ENCODE measurements at regions not wholly inside any gene's neighbourhood (a gene's known extent, or its start where the extent isn't known, plus 50 kb on each side); places are given as distances from the start of the nearest gene placed in this dataset.

DNA sequence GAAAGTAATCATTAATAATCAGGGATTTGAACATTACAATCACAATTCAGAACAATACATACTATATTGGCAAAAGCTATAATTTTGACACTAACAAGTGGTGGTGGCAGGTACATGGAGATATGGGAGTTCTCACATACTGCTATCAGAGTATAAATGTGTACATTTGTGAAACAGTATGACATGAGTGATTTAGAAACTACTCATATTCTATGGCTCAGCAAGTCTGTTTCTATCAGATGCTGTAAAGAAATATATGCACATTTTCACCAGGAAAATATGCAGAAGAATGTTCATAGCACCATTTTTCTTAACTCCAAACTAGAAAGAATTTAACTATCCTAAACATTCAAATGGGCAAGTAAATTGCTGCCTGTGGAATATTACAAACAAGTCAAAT is 620.0 kb downstream of the SH2D4B start:
- Histone ChIP-seq H3K9me3 (ENCODE audit: control insufficient read depth, insufficient read depth, low read depth, low read length) (no peaks in the 10 kb centered on the region), H3K79me2 (ENCODE audit: control insufficient read depth, insufficient read depth, low read length) (no peaks in the 10 kb centered on the region)
- DNase-seq (ENCODE audit: low read depth in 2 of 2), result no peak

DNA sequence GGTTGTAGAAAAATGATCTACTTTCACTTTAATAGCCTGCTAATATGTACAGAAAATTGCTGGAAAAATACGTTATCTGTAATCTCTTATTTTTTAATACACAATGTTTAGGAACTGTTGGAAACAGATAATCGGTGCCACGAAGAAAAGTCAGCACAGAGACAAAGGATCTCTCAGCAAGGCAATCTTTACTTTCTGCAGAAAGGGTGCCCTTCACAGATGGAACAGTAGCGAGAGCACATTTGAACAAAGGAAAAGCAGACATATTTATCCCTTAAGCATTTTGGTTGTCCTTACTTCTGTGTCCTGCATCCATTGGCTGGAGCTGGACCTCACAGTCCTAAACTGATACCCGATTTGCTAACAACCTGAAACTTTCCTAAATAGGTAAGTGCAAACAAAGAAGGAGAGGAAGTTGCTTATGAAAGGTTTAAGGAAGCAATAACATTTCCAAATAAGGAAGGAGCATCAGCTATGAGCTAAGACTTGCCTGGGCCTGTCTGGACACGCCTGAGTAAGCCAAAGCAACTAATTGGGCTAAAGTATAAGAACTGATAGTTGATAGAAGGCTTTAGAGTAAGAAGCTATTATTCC is 640.0 kb downstream of the SH2D4B start:
- Histone ChIP-seq H2AFZ (ENCODE audit: low read length) (no peak overlapping the region), H3K4me3 (replicated peaks in 1 of 4; ENCODE audit: control extremely low read depth in 1 of 4, insufficient read depth in 1 of 4, low read depth in 3 of 4, low read length in 4 of 4) (no peak overlapping the region), H3K9ac (ENCODE audit: insufficient read depth, low read length) (no peak overlapping the region), H3K79me2 (ENCODE audit: control insufficient read depth, insufficient read depth, low read length) (no peaks in the 10 kb centered on the region), H3K4me2 (ENCODE audit: extremely low read depth, insufficient read depth, low read length) (no peak overlapping the region), H4K20me1 (ENCODE audit: control insufficient read depth, extremely low read depth, insufficient read depth, low read length) (no peaks in the 10 kb centered on the region), H3K27me3 (ENCODE audit: control insufficient read depth, insufficient read depth, low read length) (no peaks in the 10 kb centered on the region), H3K36me3 (ENCODE audit: control insufficient read depth, insufficient read depth, low read length) (no peaks in the 10 kb centered on the region), H3K4me1 (ENCODE audit: control insufficient read depth, extremely low read depth, insufficient read depth, low read length) (no peaks in the 10 kb centered on the region), H3K27ac (ENCODE audit: insufficient read depth, low read length) (no peak overlapping the region), H3K9me3 (ENCODE audit: control insufficient read depth, insufficient read depth, low read depth, low read length) (no peaks in the 10 kb centered on the region)
- no peak for DNase-seq (ENCODE audit: low read depth in 2 of 2)
- TF ChIP-seq, protein P1, sequence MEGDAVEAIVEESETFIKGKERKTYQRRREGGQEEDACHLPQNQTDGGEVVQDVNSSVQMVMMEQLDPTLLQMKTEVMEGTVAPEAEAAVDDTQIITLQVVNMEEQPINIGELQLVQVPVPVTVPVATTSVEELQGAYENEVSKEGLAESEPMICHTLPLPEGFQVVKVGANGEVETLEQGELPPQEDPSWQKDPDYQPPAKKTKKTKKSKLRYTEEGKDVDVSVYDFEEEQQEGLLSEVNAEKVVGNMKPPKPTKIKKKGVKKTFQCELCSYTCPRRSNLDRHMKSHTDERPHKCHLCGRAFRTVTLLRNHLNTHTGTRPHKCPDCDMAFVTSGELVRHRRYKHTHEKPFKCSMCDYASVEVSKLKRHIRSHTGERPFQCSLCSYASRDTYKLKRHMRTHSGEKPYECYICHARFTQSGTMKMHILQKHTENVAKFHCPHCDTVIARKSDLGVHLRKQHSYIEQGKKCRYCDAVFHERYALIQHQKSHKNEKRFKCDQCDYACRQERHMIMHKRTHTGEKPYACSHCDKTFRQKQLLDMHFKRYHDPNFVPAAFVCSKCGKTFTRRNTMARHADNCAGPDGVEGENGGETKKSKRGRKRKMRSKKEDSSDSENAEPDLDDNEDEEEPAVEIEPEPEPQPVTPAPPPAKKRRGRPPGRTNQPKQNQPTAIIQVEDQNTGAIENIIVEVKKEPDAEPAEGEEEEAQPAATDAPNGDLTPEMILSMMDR (conservative IDR thresholded peaks at IDR 0.05 in 1 of 2, IDR thresholded peaks at IDR 0.05 in 1 of 2; ENCODE audit: low read depth in 1 of 2, low read length in 2 of 2), result no peak
- TF ChIP-seq EZH2 (IDR thresholded peaks at IDR 0.05; ENCODE audit: low read length, missing control alignments), result no peak

More for the DNA sequence above, 620.0 kb downstream of the SH2D4B start:
- Histone ChIP-seq H3K4me1 (ENCODE audit: control insufficient read depth, extremely low read depth, insufficient read depth, low read length) (no peaks in the 10 kb centered on the region), H4K20me1 (ENCODE audit: control insufficient read depth, extremely low read depth, insufficient read depth, low read length) (no peaks in the 10 kb centered on the region), H2AFZ (ENCODE audit: low read length) (no peak overlapping the region), H3K27ac (ENCODE audit: insufficient read depth, low read length) (no peak overlapping the region), H3K9ac (ENCODE audit: insufficient read depth, low read length) (no peak overlapping the region), H3K4me2 (ENCODE audit: extremely low read depth, insufficient read depth, low read length) (no peak overlapping the region), H3K36me3 (ENCODE audit: control insufficient read depth, insufficient read depth, low read length) (no peaks in the 10 kb centered on the region), H3K4me3 (replicated peaks in 1 of 4; ENCODE audit: control extremely low read depth in 1 of 4, insufficient read depth in 1 of 4, low read depth in 3 of 4, low read length in 4 of 4) (no peak overlapping the region), H3K27me3 (ENCODE audit: control insufficient read depth, insufficient read depth, low read length) (no peaks in the 10 kb centered on the region)
- TF ChIP-seq EZH2 (IDR thresholded peaks at IDR 0.05; ENCODE audit: low read length, missing control alignments), result no peak
- TF ChIP-seq, protein P1 (conservative IDR thresholded peaks at IDR 0.05 in 1 of 2, IDR thresholded peaks at IDR 0.05 in 1 of 2; ENCODE audit: low read depth in 1 of 2, low read length in 2 of 2), result no peak

DNA sequence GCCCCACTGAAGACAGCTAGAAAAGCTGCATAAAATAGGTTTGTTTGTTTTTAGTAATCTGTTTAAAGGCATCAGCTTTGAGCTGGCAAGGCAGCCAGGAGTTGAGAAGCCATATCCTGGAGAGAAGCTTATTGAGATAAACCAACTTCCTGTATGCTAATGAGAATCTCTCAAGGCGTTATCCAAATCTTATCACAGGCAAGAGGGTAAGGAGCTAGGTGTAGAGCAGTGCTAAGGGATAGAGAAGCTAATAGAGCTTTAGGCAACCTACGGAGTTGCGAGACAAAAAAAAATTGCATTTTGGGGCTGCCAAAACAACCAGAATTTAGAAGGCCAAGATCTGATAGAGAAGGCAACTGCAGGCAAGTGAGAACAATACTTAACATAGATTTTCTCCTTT is 641.6 kb downstream of the SH2D4B start:
- no peak overlapping the region for H3K27ac ChIP-seq (ENCODE audit: insufficient read depth, low read length)
- H3K27me3 ChIP-seq (ENCODE audit: control insufficient read depth, insufficient read depth, low read length), result no peaks in the 10 kb centered on the region
- no peak overlapping the region for H3K4me2 ChIP-seq (ENCODE audit: extremely low read depth, insufficient read depth, low read length)
- H3K4me1 ChIP-seq (ENCODE audit: control insufficient read depth, extremely low read depth, insufficient read depth, low read length), result no peaks in the 10 kb centered on the region
- no peak overlapping the region for H3K4me3 ChIP-seq (replicated peaks in 1 of 4; ENCODE audit: control extremely low read depth in 1 of 4, insufficient read depth in 1 of 4, low read depth in 3 of 4, low read length in 4 of 4)
- no peaks in the 10 kb centered on the region for H3K36me3 ChIP-seq (ENCODE audit: control insufficient read depth, insufficient read depth, low read length)
- no peaks in the 10 kb centered on the region for H3K9me3 ChIP-seq (ENCODE audit: control insufficient read depth, insufficient read depth, low read depth, low read length)
- no peaks in the 10 kb centered on the region for H3K79me2 ChIP-seq (ENCODE audit: control insufficient read depth, insufficient read depth, low read length)
- no peaks in the 10 kb centered on the region for H4K20me1 ChIP-seq (ENCODE audit: control insufficient read depth, extremely low read depth, insufficient read depth, low read length)
- H3K9ac ChIP-seq (ENCODE audit: insufficient read depth, low read length), result no peak overlapping the region
- no peak for TF ChIP-seq EZH2 (IDR thresholded peaks at IDR 0.05; ENCODE audit: low read length, missing control alignments)
- TF ChIP-seq, protein P1 (conservative IDR thresholded peaks at IDR 0.05 in 1 of 2, IDR thresholded peaks at IDR 0.05 in 1 of 2; ENCODE audit: low read depth in 1 of 2, low read length in 2 of 2), result no peak
- DNase-seq (ENCODE audit: low read depth in 2 of 2), result no peak
- H2AFZ ChIP-seq (ENCODE audit: low read length), result no peak overlapping the region

Measured in fibroblast of lung (primary cell).